ENCODE measurements at regions not wholly inside any gene's neighbourhood (a gene's known extent, or its start where the extent isn't known, plus 50 kb on each side); places are given as distances from the start of the nearest gene placed in this dataset.

GRCh38 chrX:39464253-39464652 is 633.5 kb downstream of the BCOR start:
- H3K27me3 ChIP-seq: no peaks in the 10 kb centered on the region

GRCh38 chrX:39465467-39465866 is 632.3 kb downstream of the BCOR start:
- Histone ChIP-seq H3K27me3 (no peaks in the 10 kb centered on the region), H3K27ac (no peak overlapping the region), H3K36me3 (replicated peaks in 1 of 2; ENCODE audit: insufficient read depth in 1 of 2, low read depth in 2 of 2) (no peaks in the 10 kb centered on the region), H3K4me3 (no peak overlapping the region), H3K9me3 (no peaks in the 10 kb centered on the region), H3K4me1 (no peaks in the 10 kb centered on the region)
- intact Hi-C loops (cut with DNase I): no loop called here
- TF ChIP-seq POLR2A (IDR thresholded peaks at IDR 0.05) (no peak), CTCF (IDR thresholded peaks at IDR 0.05) (no peak)
- no peak for ATAC-seq
- WGBS, 2 donors: 87 to 91% methylated on average over 8 to 12 of the region's 13 CpGs
- DNase-seq: no peak

More at GRCh38 chrX:39464253-39464652, 633.5 kb downstream of the BCOR start:
- DNase-seq: no peak
- Histone ChIP-seq H3K27ac (no peak overlapping the region), H3K4me1 (no peaks in the 10 kb centered on the region), H3K9me3 (no peaks in the 10 kb centered on the region), H3K4me3 (no peak overlapping the region), H3K36me3 (replicated peaks in 1 of 2; ENCODE audit: insufficient read depth in 1 of 2, low read depth in 2 of 2) (no peaks in the 10 kb centered on the region)
- 63 to 67% methylated on average over 3 to 5 of the region's 7 CpGs for WGBS, 2 donors
- ATAC-seq: no peak
- intact Hi-C loops (cut with DNase I): no loop called here
- TF ChIP-seq POLR2A (IDR thresholded peaks at IDR 0.05): no peak
- TF ChIP-seq CTCF (IDR thresholded peaks at IDR 0.05): no peak

GRCh38 chrX:39465906-39466305 is 631.9 kb downstream of the BCOR start:
- Histone ChIP-seq H3K4me1 (no peaks in the 10 kb centered on the region), H3K27me3 (no peaks in the 10 kb centered on the region), H3K36me3 (replicated peaks in 1 of 2; ENCODE audit: insufficient read depth in 1 of 2, low read depth in 2 of 2) (no peaks in the 10 kb centered on the region), H3K27ac (no peak overlapping the region), H3K9me3 (no peaks in the 10 kb centered on the region), H3K4me3 (no peak overlapping the region)
- no peak for ATAC-seq
- TF ChIP-seq POLR2A (IDR thresholded peaks at IDR 0.05) (no peak), CTCF (IDR thresholded peaks at IDR 0.05) (no peak)
- no peak for DNase-seq
- 100% methylated on average over 1 to 3 of the region's 4 CpGs for WGBS, 2 donors
- intact Hi-C loops (cut with DNase I): no loop called here

- DNase-seq (no peak), ATAC-seq (no peak)
- H3K4me1 ChIP-seq: no peaks in the 10 kb centered on the region
- no peak overlapping the region for H3K27ac ChIP-seq
- H3K27me3 ChIP-seq: no peaks in the 10 kb centered on the region
- no peaks in the 10 kb centered on the region for H3K36me3 ChIP-seq (replicated peaks in 1 of 2; ENCODE audit: insufficient read depth in 1 of 2, low read depth in 2 of 2)
- intact Hi-C loops (cut with DNase I): no loop called here
- TF ChIP-seq POLR2A (IDR thresholded peaks at IDR 0.05): no peak
- TF ChIP-seq CTCF (IDR thresholded peaks at IDR 0.05): no peak
- 75 to 79% methylated on average over 2 to 4 of the region's 4 CpGs for WGBS, 2 donors
- no peaks in the 10 kb centered on the region for H3K9me3 ChIP-seq
- H3K4me3 ChIP-seq: no peak overlapping the region
These were observed 628.6 kb downstream of the BCOR start for GRCh38 chrX:39469126-39469525.

GRCh38 chrX:39470588-39471407 is 627.0 kb downstream of the BCOR start:
- Histone ChIP-seq H3K27me3 (no peaks in the 10 kb centered on the region), H3K9me3 (no peaks in the 10 kb centered on the region), H3K36me3 (replicated peaks in 1 of 2; ENCODE audit: insufficient read depth in 1 of 2, low read depth in 2 of 2) (no peaks in the 10 kb centered on the region), H3K4me1 (no peaks in the 10 kb centered on the region), H3K4me3 (no peak overlapping the region), H3K27ac (no peak overlapping the region)
- DNase-seq (peak in 1 of 4 donors; percentile 20), ATAC-seq (no peak)
- intact Hi-C loops (cut with DNase I): no loop called here
- WGBS, 2 donors: 60 to 72% methylated on average over 9 to 10 of the region's 10 CpGs
- TF ChIP-seq POLR2A (IDR thresholded peaks at IDR 0.05): no peak
- TF ChIP-seq CTCF (IDR thresholded peaks at IDR 0.05): no peak

Measured in body of pancreas (tissue), 4 donors.